ENCODE measurements at regions not wholly inside any gene's neighbourhood (a gene's known extent, or its start where the extent isn't known, plus 50 kb on each side); places are given as distances from the start of the nearest gene placed in this dataset.

DNA sequence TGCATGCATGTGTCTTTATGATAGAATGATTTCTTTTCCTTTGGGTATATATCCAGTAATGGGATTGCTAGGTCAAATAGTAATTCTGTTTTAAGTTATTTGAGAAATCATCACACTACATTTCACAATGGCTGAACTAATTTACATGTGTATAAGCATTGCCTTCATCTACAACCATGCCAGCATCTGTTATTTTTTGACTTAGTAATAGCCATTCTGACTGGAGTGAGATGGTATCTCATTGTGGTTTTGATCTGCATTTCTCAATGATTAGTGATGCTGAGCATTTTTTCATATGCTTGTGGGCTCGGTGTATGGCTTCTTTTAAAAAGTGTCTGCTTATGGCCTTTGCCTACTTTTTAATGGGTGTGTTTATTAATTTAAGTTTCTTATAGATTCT lies 102.3 kb upstream of the CCDC112 start:
- Histone ChIP-seq H3K4me1 (peaks cover 0 to under 1% (median 0%) of the 10 kb centered on the region in 3 donors), H3K27me3 (no peaks in the 10 kb centered on the region), H3K27ac (no peak overlapping the region), H3K4me3 (no peak overlapping the region), H3K9me3 (no peaks in the 10 kb centered on the region), H3K36me3 (no peaks in the 10 kb centered on the region)
- WGBS, 2 donors (ENCODE audit: low coverage in 1 of 2): 75 to 100% methylated on average over 1 of the region's 1 CpG
- ATAC-seq: no peak
- TF ChIP-seq, protein P1, sequence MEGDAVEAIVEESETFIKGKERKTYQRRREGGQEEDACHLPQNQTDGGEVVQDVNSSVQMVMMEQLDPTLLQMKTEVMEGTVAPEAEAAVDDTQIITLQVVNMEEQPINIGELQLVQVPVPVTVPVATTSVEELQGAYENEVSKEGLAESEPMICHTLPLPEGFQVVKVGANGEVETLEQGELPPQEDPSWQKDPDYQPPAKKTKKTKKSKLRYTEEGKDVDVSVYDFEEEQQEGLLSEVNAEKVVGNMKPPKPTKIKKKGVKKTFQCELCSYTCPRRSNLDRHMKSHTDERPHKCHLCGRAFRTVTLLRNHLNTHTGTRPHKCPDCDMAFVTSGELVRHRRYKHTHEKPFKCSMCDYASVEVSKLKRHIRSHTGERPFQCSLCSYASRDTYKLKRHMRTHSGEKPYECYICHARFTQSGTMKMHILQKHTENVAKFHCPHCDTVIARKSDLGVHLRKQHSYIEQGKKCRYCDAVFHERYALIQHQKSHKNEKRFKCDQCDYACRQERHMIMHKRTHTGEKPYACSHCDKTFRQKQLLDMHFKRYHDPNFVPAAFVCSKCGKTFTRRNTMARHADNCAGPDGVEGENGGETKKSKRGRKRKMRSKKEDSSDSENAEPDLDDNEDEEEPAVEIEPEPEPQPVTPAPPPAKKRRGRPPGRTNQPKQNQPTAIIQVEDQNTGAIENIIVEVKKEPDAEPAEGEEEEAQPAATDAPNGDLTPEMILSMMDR (IDR thresholded peaks at IDR 0.05): no peak
- TF ChIP-seq EP300 (IDR thresholded peaks at IDR 0.05): no peak

DNA sequence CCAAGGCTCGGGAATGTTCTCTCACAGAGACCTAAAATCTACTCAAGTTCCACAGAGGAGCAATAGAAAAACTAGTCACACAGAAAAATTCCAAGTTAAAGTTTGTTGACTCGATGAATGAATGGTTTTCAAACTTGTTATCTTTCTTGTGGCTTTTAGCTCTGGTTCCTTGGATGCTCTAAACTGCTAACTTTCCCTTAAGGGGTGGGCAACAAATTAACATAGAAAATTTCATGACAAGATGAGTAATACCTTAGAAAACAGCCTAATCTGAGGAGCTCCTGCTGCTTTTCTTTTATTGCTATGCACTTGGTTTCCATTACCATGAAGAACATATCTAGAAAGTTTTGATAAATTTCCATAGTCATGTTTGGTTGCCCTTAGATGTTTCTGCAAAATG lies 100.2 kb upstream of the CCDC112 start:
- no peak for ATAC-seq

DNA sequence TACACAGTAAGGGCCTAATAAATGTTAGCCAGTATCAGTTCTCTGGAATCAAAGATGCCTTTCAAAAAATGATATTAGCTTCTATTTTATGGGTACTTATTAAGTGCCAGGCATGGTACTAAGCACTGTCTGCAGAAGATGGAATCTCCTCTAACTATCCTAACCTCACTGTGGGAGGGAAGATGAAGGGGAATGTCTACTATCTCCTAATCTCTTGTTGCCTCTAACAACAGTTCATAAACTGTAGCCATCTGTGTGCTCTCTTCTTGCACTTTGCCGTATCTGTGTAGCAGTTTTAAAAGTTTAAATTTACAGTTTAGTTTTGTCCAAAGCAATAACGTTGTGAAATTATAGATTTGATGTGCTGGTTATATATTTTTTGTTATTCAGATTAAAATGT lies 99.6 kb upstream of the CCDC112 start:
- TF ChIP-seq, protein P1 (IDR thresholded peaks at IDR 0.05): no peak
- TF ChIP-seq POLR2A (IDR thresholded peaks at IDR 0.05) (no peak), EP300 (IDR thresholded peaks at IDR 0.05) (no peak), POLR2AphosphoS5 (IDR thresholded peaks at IDR 0.05) (no peak)
- no peak for ATAC-seq
- peaks cover 0 to 12% (median 0%) of the 10 kb centered on the region in 3 donors for H3K4me1 ChIP-seq
- H3K27ac ChIP-seq: no peak overlapping the region
- WGBS, 2 donors (ENCODE audit: low coverage in 1 of 2): 57 to 60% methylated on average over 2 of the region's 2 CpGs
- H3K27me3 ChIP-seq: no peaks in the 10 kb centered on the region
- H3K4me3 ChIP-seq: no peak overlapping the region
- H3K9me3 ChIP-seq: no peaks in the 10 kb centered on the region
- H3K36me3 ChIP-seq: no peaks in the 10 kb centered on the region

More for the DNA sequence above, 100.2 kb upstream of the CCDC112 start:
- no peaks in the 10 kb centered on the region for H3K9me3 ChIP-seq
- TF ChIP-seq POLR2A (IDR thresholded peaks at IDR 0.05) (no peak), POLR2AphosphoS5 (IDR thresholded peaks at IDR 0.05) (no peak), EP300 (IDR thresholded peaks at IDR 0.05) (no peak)
- TF ChIP-seq, protein P1 (IDR thresholded peaks at IDR 0.05): no peak
- H3K4me1 ChIP-seq: peaks cover 0 to 12% (median 0%) of the 10 kb centered on the region in 3 donors
- H3K27me3 ChIP-seq: no peaks in the 10 kb centered on the region
- H3K4me3 ChIP-seq: no peak overlapping the region
- H3K36me3 ChIP-seq: no peaks in the 10 kb centered on the region
- 76 to 86% methylated on average over 2 of the region's 2 CpGs for WGBS, 2 donors (ENCODE audit: low coverage in 1 of 2)
- no peak overlapping the region for H3K27ac ChIP-seq

DNA sequence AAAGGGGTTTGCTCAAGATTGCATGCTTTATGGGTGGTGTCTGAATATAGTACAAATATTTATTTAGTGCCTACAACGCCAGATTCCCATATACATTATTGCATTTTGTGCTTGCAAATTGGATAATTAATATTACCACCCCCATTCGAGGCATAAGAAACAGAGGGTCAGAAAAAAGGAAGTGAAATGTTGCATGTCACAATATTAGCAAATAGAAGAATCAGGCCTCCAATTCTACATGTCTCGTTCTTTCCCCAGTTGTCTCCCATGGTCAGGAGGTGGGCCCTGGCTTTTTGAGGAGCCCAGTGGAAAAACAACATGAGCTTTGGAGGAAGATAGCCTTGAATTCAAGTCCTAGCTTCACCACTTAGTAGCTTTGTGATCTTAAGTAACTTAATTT lies 98.1 kb upstream of the CCDC112 start:
- no peak overlapping the region for H3K27ac ChIP-seq
- H3K9me3 ChIP-seq: no peaks in the 10 kb centered on the region
- TF ChIP-seq POLR2A (IDR thresholded peaks at IDR 0.05) (no peak), EP300 (IDR thresholded peaks at IDR 0.05) (no peak), POLR2AphosphoS5 (IDR thresholded peaks at IDR 0.05) (no peak)
- TF ChIP-seq, protein P1 (IDR thresholded peaks at IDR 0.05): no peak
- H3K4me1 ChIP-seq: peaks cover 0 to 19% (median 4%) of the 10 kb centered on the region in 3 donors
- no peak for ATAC-seq
- no peaks in the 10 kb centered on the region for H3K36me3 ChIP-seq
- 59 to 82% methylated on average over 2 to 3 of the region's 3 CpGs for WGBS, 2 donors (ENCODE audit: low coverage in 1 of 2)
- no peak overlapping the region for H3K4me3 ChIP-seq
- H3K27me3 ChIP-seq: no peaks in the 10 kb centered on the region

DNA sequence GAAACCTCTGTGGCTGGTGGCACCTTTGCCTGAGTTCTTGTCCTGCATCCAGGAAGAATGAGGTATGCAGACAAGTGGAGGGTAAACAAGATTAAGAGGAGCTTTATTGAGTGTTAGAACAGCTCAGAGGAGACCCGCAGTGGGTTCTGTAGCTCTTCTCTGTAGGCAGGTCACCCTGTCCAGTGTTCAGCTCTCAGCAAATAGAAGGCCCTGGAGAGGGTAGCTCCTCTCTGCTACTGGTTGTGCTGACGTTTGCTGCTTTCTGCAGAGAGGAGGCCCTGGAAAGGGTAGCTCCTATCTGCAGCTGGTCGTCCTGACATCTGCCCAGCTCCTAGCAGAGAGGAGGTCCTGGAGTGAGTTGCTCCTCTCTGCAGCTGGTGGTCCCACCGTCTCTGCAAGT lies 96.8 kb upstream of the CCDC112 start:
- no peak for ATAC-seq
- Histone ChIP-seq H3K27ac (no peak overlapping the region), H3K4me3 (no peak overlapping the region), H3K27me3 (no peaks in the 10 kb centered on the region), H3K36me3 (no peaks in the 10 kb centered on the region), H3K9me3 (no peaks in the 10 kb centered on the region), H3K4me1 (peaks cover 0 to 31% (median 5%) of the 10 kb centered on the region in 3 donors)
- TF ChIP-seq EP300 (IDR thresholded peaks at IDR 0.05): no peak
- no peak for TF ChIP-seq POLR2A (IDR thresholded peaks at IDR 0.05)
- 100% methylated on average over 1 of the region's 4 CpGs; no CpG with 5 or more reads in 1 of the 2 donors for WGBS, 2 donors (ENCODE audit: low coverage in 1 of 2)
